Esophagus muscularis mucosa (tissue), 4 donors: ENCODE measurements at regions not wholly inside any gene's neighbourhood (a gene's known extent, or its start where the extent isn't known, plus 50 kb on each side); places are given as distances from the start of the nearest gene placed in this dataset.

Experiments
- CTCF ChIP-seq, 3 experiments: fragments of 200-600 bp in 2 of 3; fragments of 450-650 bp in 1 of 3; sonication (generic) in 2 of 3; IDR thresholded peaks; one replicate each; pipeline ENCODE4 v1.5.1; 2017 to 2019; ENCODE audit warnings: antibody characterized with exemption in 3 of 3, mild to moderate bottlenecking in 2 of 3, moderate library complexity in 1 of 3
- EP300 ChIP-seq: sonication (generic); formaldehyde crosslinking; IDR thresholded peaks from one replicate; pipeline ENCODE4 v1.6.1; 2017; ENCODE audit warnings: antibody characterized with exemption
- POLR2AphosphoS5 ChIP-seq, 2 donors: sonication (generic); formaldehyde crosslinking; IDR thresholded peaks; one replicate each; pipeline ENCODE4 v1.6.1; 2017; ENCODE audit warnings: antibody characterized with exemption in 2 of 2

DNA sequence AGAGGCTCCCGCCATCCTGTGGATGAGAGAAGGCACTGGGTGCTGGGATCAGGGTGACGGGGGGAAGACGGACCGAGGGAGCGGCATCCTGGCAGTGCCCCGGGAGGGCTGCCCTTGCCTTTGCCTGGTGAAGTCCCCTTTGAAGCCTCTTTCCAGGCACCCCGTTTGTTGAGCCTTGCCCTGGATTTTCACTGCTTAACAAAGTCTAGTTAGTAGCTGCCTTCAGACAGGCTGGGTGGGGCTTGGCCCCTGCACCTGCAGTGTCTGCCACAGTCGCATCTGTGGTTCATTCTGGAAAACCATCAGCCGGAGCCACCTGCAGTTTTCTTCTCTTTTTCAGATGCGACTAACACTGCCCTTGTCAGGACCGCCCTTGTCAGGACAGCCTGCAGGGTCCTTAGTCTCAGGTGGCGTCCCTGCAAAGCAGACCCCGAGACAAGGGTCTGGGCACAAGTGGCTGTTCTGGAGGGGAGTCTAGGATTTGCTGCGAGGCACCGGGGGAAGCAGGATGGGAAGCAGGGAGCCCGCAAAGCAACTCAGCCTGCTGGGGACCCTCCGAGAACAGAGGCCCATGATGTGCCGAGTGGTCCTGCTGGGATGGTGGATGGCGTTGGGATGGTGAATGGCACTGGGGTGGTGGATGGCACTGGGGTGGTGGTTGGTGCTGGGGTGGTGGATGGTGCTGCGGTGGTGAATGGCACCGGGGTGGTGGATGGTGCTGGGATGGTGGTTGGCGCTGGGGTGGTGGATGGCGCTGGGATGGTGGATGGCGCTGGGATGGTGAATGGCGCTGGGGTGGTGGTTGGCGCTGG lies 147.9 kb upstream of the COL5A1 start:
- TF ChIP-seq CTCF (IDR thresholded peaks at IDR 0.05) (no peak), EP300 (no peak), POLR2AphosphoS5 (IDR thresholded peaks at IDR 0.05) (no peak)
